Loucy (cell line): ENCODE measurements at regions not wholly inside any gene's neighbourhood (a gene's known extent, or its start where the extent isn't known, plus 50 kb on each side); places are given as distances from the start of the nearest gene placed in this dataset.

Experiments
- H2AFZ ChIP-seq: fragments of 200-600 bp; sonication (generic); 2 replicates; pipeline ENCODE4 v1.6.0; 2016; ENCODE audit warnings: antibody characterized with exemption, mild to moderate bottlenecking, low read length, moderate library complexity
- H3F3A ChIP-seq: fragments of 200-600 bp; 2 replicates; pipeline ENCODE4 v1.6.0; 2016; ENCODE audit warnings: antibody characterized with exemption, low read depth, mild to moderate bottlenecking
- H3K27me3 ChIP-seq: fragments of 200-600 bp; sonication (generic); 2 replicates; pipeline ENCODE4 v1.6.1; 2014; ENCODE audit warnings: low read length, mild to moderate bottlenecking; ENCODE audit not compliant: insufficient read depth, poor library complexity, severe bottlenecking
- H3K36me3 ChIP-seq: fragments of 200-600 bp; sonication (generic); 2 replicates; pipeline ENCODE4 v1.6.1; 2016; ENCODE audit warnings: low read length; ENCODE audit not compliant: insufficient read depth
- H3K4me1 ChIP-seq: fragments of 200-600 bp; sonication (generic); 2 replicates; pipeline ENCODE4 v1.5.1; 2014; ENCODE audit warnings: low read length, mild to moderate bottlenecking; ENCODE audit not compliant: insufficient read depth, poor library complexity, severe bottlenecking
- H3K4me2 ChIP-seq: fragments of 200-600 bp; sonication (generic); 2 replicates; pipeline ENCODE4 v1.6.0; 2014; ENCODE audit warnings: antibody characterized with exemption, low read length, low read depth, mild to moderate bottlenecking; ENCODE audit not compliant: poor library complexity, severe bottlenecking
- H3K4me3 ChIP-seq: fragments of 200-600 bp; sonication (generic); 2 replicates; pipeline ENCODE4 v1.5.1; 2014; ENCODE audit warnings: low read length, mild to moderate bottlenecking, mixed read lengths; ENCODE audit not compliant: poor library complexity, severe bottlenecking
- H3K79me2 ChIP-seq: fragments of 200-600 bp; sonication (generic); 2 replicates; pipeline ENCODE4 v1.6.1; 2014; ENCODE audit warnings: low read length; ENCODE audit not compliant: insufficient read depth
- H3K9ac ChIP-seq: fragments of 200-600 bp; sonication (generic); 2 replicates; pipeline ENCODE4 v1.6.0; 2014; ENCODE audit warnings: mild to moderate bottlenecking, low read depth, low read length, moderate library complexity; ENCODE audit not compliant: poor library complexity, severe bottlenecking
- H3K9me2 ChIP-seq: fragments of 200-600 bp; sonication (generic); replicated peaks from 2 replicates; pipeline ENCODE4 v1.6.1; 2016; ENCODE audit warnings: low read depth, low read length, mixed read lengths
- H3K9me3 ChIP-seq: fragments of 200-600 bp; sonication (generic); 2 replicates; pipeline ENCODE4 v1.6.1; 2014; ENCODE audit warnings: mild to moderate bottlenecking, antibody characterized with exemption, low read length, low read depth; ENCODE audit not compliant: insufficient read depth
- H4K20me1 ChIP-seq: fragments of 200-600 bp; sonication (generic); 2 replicates; pipeline ENCODE4 v1.6.0; 2014; ENCODE audit warnings: antibody characterized with exemption, low read length, mild to moderate bottlenecking; ENCODE audit not compliant: insufficient read depth, poor library complexity, severe bottlenecking
- EZH2phosphoT487 ChIP-seq: fragments of 200-600 bp; IDR thresholded peaks from 2 replicates; pipeline ENCODE4 v1.6.1; 2018; ENCODE audit warnings: antibody characterized with exemption, mild to moderate bottlenecking, moderate library complexity, borderline replicate concordance
- TF ChIP-seq, protein P1 (sequence below): fragments of 200-600 bp; sonication (generic); conservative IDR thresholded peaks from 2 replicates; pipeline ENCODE4 v1.5.1; 2014; ENCODE audit warnings: mild to moderate bottlenecking, antibody characterized with exemption, low read length

DNA sequence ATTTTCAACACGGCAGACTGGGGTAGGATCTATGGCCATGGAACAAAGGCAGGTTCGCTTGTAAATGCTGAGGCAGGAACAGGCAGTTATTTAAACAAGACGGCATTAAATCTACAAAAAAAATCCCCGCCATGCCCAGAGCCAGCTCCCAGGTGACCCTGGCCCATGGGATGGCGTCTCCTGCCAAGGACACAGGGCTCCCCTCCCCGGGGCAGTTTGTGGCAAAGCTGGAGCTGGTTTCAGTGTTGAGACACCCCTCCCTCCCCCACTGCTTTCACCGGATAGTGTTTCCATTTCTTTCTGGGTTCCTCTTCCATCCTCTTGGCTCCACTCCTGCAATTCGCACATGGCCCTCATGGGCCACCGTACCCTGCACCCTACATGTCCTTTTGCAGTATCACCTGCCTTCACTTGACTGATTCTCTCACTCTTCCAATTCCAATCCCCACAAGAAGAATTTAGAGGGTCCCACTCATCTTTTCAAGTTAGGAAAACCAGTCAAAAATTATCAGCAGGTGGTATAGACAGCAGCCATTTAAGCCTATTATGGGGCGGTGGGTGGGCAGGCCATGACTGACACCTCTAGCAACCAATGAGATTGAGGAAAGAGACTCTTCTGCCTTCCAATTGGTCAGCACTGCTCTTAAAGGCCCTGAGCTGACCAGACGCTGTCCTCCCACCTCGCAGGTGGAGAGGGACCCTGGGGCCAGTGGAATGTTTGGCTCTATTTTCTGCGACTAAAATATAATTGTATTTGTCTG lies 52.0 kb downstream of the OLIG1 start:
- H3K27me3 ChIP-seq = no peaks in the 10 kb centered on the region
- TF ChIP-seq, protein P1, sequence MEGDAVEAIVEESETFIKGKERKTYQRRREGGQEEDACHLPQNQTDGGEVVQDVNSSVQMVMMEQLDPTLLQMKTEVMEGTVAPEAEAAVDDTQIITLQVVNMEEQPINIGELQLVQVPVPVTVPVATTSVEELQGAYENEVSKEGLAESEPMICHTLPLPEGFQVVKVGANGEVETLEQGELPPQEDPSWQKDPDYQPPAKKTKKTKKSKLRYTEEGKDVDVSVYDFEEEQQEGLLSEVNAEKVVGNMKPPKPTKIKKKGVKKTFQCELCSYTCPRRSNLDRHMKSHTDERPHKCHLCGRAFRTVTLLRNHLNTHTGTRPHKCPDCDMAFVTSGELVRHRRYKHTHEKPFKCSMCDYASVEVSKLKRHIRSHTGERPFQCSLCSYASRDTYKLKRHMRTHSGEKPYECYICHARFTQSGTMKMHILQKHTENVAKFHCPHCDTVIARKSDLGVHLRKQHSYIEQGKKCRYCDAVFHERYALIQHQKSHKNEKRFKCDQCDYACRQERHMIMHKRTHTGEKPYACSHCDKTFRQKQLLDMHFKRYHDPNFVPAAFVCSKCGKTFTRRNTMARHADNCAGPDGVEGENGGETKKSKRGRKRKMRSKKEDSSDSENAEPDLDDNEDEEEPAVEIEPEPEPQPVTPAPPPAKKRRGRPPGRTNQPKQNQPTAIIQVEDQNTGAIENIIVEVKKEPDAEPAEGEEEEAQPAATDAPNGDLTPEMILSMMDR = no peak
- TF ChIP-seq EZH2phosphoT487 = no peak

DNA sequence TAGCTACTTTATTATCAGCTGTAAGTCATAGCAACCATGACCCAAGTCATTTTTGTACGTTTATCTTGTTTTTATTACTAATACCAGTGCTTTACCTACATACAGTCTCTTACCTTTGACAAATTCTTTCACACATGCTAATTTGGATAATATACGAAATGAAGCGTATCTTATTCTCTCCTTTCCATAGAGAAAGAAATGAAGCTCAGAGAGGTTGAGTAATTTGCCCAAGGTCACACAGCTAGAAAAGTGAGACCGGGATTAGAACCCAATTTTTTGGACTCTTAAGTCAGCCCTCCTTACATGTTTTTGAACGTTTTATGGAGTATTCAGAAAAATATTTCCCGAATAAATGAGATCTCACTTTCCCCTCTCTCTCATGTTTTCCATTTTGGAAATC lies 52.6 kb downstream of the OLIG1 start:
- Histone ChIP-seq H3K9ac (no peak overlapping the region), H3K79me2 (no peaks in the 10 kb centered on the region), H3F3A (no peaks in the 10 kb centered on the region), H3K4me2 (no peak overlapping the region), H3K27me3 (no peaks in the 10 kb centered on the region), H3K9me3 (no peaks in the 10 kb centered on the region), H3K4me1 (peaks cover 27% of the 10 kb centered on the region), H4K20me1 (no peaks in the 10 kb centered on the region), H3K36me3 (no peaks in the 10 kb centered on the region), H2AFZ (no peak overlapping the region), H3K9me2 (no peaks in the 10 kb centered on the region), H3K4me3 (no peak overlapping the region)
- TF ChIP-seq, protein P1 = no peak
- no peak for TF ChIP-seq EZH2phosphoT487

More for the DNA sequence above, 52.0 kb downstream of the OLIG1 start:
- no peaks in the 10 kb centered on the region for H3K79me2 ChIP-seq
- H4K20me1 ChIP-seq = no peaks in the 10 kb centered on the region
- H3K36me3 ChIP-seq = no peaks in the 10 kb centered on the region
- H3K4me2 ChIP-seq = no peak overlapping the region
- no peak overlapping the region for H3K4me3 ChIP-seq
- H2AFZ ChIP-seq = no peak overlapping the region
- no peaks in the 10 kb centered on the region for H3K9me3 ChIP-seq
- peaks cover 23% of the 10 kb centered on the region for H3K4me1 ChIP-seq
- no peaks in the 10 kb centered on the region for H3K9me2 ChIP-seq
- H3F3A ChIP-seq = no peaks in the 10 kb centered on the region
- no peak overlapping the region for H3K9ac ChIP-seq

- H4K20me1 ChIP-seq = no peaks in the 10 kb centered on the region
- H3F3A ChIP-seq = no peaks in the 10 kb centered on the region
- TF ChIP-seq, protein P1 = no peak
- TF ChIP-seq EZH2phosphoT487 = no peak
- H3K9ac ChIP-seq = peak overlapping the region; percentile 21
- H3K36me3 ChIP-seq = no peaks in the 10 kb centered on the region
- no peaks in the 10 kb centered on the region for H3K9me3 ChIP-seq
- peak overlapping the region; percentile 32 for H3K4me2 ChIP-seq
- peak overlapping the region; percentile 55 for H2AFZ ChIP-seq
- H3K27me3 ChIP-seq = no peaks in the 10 kb centered on the region
- H3K79me2 ChIP-seq = no peaks in the 10 kb centered on the region
- peak overlapping the region; percentile 24 for H3K4me3 ChIP-seq
- peaks cover 27% of the 10 kb centered on the region for H3K4me1 ChIP-seq
- H3K9me2 ChIP-seq = no peaks in the 10 kb centered on the region
Observed at GRCh38 chr21:33123374-33124123, 53.6 kb downstream of the OLIG1 start.
